ENCODE measurements at regions not wholly inside any gene's neighbourhood (a gene's known extent, or its start where the extent isn't known, plus 50 kb on each side); places are given as distances from the start of the nearest gene placed in this dataset.

GRCh38 chr3:180287703-180288102, 251.0 kb upstream of the PEX5L start:
- H3K27ac ChIP-seq (ENCODE audit: low read depth, low read length, poor library complexity, severe bottlenecking), result no peak overlapping the region
- no peak for DNase-seq (ENCODE audit: low spot score)
- ChIA-PET POLR2A (ENCODE audit: low non-redundant PET) (no interaction called here), CTCF (no interaction called here)
- H3K27me3 ChIP-seq (replicated peaks; ENCODE audit: insufficient read depth, low read depth, low read length, poor library complexity), result peaks cover 4% of the 10 kb centered on the region
- H3K4me1 ChIP-seq (ENCODE audit: insufficient read depth, low read length, poor library complexity, severe bottlenecking), result no peaks in the 10 kb centered on the region
- intact Hi-C loops (cut with micrococcal nuclease; ENCODE audit: unreplicated experiment), result no loop called here
- H3K4me3 ChIP-seq (ENCODE audit: low read depth, low read length, poor library complexity, severe bottlenecking), result no peak overlapping the region
- H3K9me3 ChIP-seq (ENCODE audit: low read depth, low read length, poor library complexity, severe bottlenecking), result no peaks in the 10 kb centered on the region
- no peaks in the 10 kb centered on the region for H3K36me3 ChIP-seq (ENCODE audit: insufficient read depth, low read length, poor library complexity, severe bottlenecking)
- BruUV-seq (replicated peaks), result no TSS peak
- no peak for TF ChIP-seq EZH2 (IDR thresholded peaks at IDR 0.05; ENCODE audit: borderline replicate concordance, low read depth, low read length, poor library complexity, severe bottlenecking)
- TF ChIP-seq, protein P1, sequence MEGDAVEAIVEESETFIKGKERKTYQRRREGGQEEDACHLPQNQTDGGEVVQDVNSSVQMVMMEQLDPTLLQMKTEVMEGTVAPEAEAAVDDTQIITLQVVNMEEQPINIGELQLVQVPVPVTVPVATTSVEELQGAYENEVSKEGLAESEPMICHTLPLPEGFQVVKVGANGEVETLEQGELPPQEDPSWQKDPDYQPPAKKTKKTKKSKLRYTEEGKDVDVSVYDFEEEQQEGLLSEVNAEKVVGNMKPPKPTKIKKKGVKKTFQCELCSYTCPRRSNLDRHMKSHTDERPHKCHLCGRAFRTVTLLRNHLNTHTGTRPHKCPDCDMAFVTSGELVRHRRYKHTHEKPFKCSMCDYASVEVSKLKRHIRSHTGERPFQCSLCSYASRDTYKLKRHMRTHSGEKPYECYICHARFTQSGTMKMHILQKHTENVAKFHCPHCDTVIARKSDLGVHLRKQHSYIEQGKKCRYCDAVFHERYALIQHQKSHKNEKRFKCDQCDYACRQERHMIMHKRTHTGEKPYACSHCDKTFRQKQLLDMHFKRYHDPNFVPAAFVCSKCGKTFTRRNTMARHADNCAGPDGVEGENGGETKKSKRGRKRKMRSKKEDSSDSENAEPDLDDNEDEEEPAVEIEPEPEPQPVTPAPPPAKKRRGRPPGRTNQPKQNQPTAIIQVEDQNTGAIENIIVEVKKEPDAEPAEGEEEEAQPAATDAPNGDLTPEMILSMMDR (conservative IDR thresholded peaks at IDR 0.05; ENCODE audit: low read depth, low read length), result no peak

DNA sequence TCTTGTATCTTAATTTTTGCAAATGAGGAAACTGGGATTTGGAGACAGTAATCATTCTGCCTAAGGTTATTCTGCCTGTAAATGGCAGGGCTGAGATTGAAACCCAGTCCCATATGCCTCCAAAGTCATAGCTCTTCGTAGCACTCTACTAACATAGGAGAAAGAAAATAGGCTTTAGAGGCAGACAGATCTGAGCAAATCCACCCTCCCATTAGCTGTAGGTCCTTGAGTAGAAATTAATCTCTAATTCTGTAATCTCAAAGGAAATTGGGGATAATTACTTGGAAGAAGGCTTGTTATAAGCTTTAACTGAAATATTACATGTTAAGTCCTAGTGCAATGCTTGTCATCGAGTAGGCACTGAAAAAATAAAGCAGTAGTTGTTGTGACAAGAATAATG, 252.1 kb upstream of the PEX5L start:
- no TSS peak for BruUV-seq (replicated peaks)
- Histone ChIP-seq H3K4me3 (ENCODE audit: low read depth, low read length, poor library complexity, severe bottlenecking) (no peak overlapping the region), H3K4me1 (ENCODE audit: insufficient read depth, low read length, poor library complexity, severe bottlenecking) (no peaks in the 10 kb centered on the region), H3K27ac (ENCODE audit: low read depth, low read length, poor library complexity, severe bottlenecking) (no peak overlapping the region), H3K27me3 (replicated peaks; ENCODE audit: insufficient read depth, low read depth, low read length, poor library complexity) (peaks cover 4% of the 10 kb centered on the region), H3K9me3 (ENCODE audit: low read depth, low read length, poor library complexity, severe bottlenecking) (no peaks in the 10 kb centered on the region), H3K36me3 (ENCODE audit: insufficient read depth, low read length, poor library complexity, severe bottlenecking) (no peaks in the 10 kb centered on the region)
- intact Hi-C loops (cut with micrococcal nuclease; ENCODE audit: unreplicated experiment), result no loop called here
- TF ChIP-seq EZH2 (IDR thresholded peaks at IDR 0.05; ENCODE audit: borderline replicate concordance, low read depth, low read length, poor library complexity, severe bottlenecking), result no peak
- TF ChIP-seq, protein P1 (conservative IDR thresholded peaks at IDR 0.05; ENCODE audit: low read depth, low read length), result no peak
- CTCF ChIA-PET, result no interaction called here
- POLR2A ChIA-PET (ENCODE audit: low non-redundant PET), result no interaction called here
- no peak for DNase-seq (ENCODE audit: low spot score)

- ChIA-PET POLR2A (ENCODE audit: low non-redundant PET) (no interaction called here), CTCF (no interaction called here)
- no TSS peak for BruUV-seq (replicated peaks)
These were observed 253.6 kb upstream of the PEX5L start for GRCh38 chr3:180290300-180290699.

More at GRCh38 chr3:180290300-180290699, 253.6 kb upstream of the PEX5L start:
- no peaks in the 10 kb centered on the region for H3K36me3 ChIP-seq (ENCODE audit: insufficient read depth, low read length, poor library complexity, severe bottlenecking)
- TF ChIP-seq, protein P1 (conservative IDR thresholded peaks at IDR 0.05; ENCODE audit: low read depth, low read length), result no peak
- TF ChIP-seq EZH2 (IDR thresholded peaks at IDR 0.05; ENCODE audit: borderline replicate concordance, low read depth, low read length, poor library complexity, severe bottlenecking), result no peak
- peaks cover 2% of the 10 kb centered on the region for H3K27me3 ChIP-seq (replicated peaks; ENCODE audit: insufficient read depth, low read depth, low read length, poor library complexity)
- no peaks in the 10 kb centered on the region for H3K9me3 ChIP-seq (ENCODE audit: low read depth, low read length, poor library complexity, severe bottlenecking)
- DNase-seq (ENCODE audit: low spot score), result no peak
- intact Hi-C loops (cut with micrococcal nuclease; ENCODE audit: unreplicated experiment), result no loop called here
- no peak overlapping the region for H3K27ac ChIP-seq (ENCODE audit: low read depth, low read length, poor library complexity, severe bottlenecking)
- no peaks in the 10 kb centered on the region for H3K4me1 ChIP-seq (ENCODE audit: insufficient read depth, low read length, poor library complexity, severe bottlenecking)
- H3K4me3 ChIP-seq (ENCODE audit: low read depth, low read length, poor library complexity, severe bottlenecking), result no peak overlapping the region
